NT2/D1 (cell line): ENCODE measurements at regions not wholly inside any gene's neighbourhood (a gene's known extent, or its start where the extent isn't known, plus 50 kb on each side); places are given as distances from the start of the nearest gene placed in this dataset.
A peak's percentile ranks its signal among the peaks of the same experiment; 100 is the strongest.

Experiments
- DNase-seq: peaks from one replicate; pipeline ENCODE4 v3.0.0-alpha.2; 2011; ENCODE audit warnings: low read depth, low spot score
- H3K27me3 ChIP-seq: 2 replicates; pipeline ENCODE4 v1.6.0; 2011; ENCODE audit warnings: mild to moderate bottlenecking; ENCODE audit not compliant: insufficient read length, insufficient read depth
- H3K36me3 ChIP-seq: 2 replicates; pipeline ENCODE4 v1.6.1; 2011; ENCODE audit warnings: mild to moderate bottlenecking, low read length, mixed read lengths; ENCODE audit not compliant: insufficient read depth, insufficient read length
- H3K4me1 ChIP-seq: 2 replicates; pipeline ENCODE4 v1.5.1; 2011; ENCODE audit not compliant: insufficient read depth, insufficient read length
- H3K4me3 ChIP-seq: 2 replicates; pipeline ENCODE4 v1.5.1; 2011; ENCODE audit warnings: low read depth; ENCODE audit not compliant: insufficient read length
- H3K9ac ChIP-seq: 2 replicates; pipeline ENCODE4 v1.6.0; 2011; ENCODE audit warnings: low read depth; ENCODE audit not compliant: insufficient read length
- H3K9me3 ChIP-seq: 2 replicates; pipeline ENCODE4 v1.5.1; 2011; ENCODE audit warnings: mild to moderate bottlenecking, low read length; ENCODE audit not compliant: insufficient read depth
- SUZ12 ChIP-seq: IDR thresholded peaks from 2 replicates; pipeline ENCODE4 v1.6.1; 2011; ENCODE audit not compliant: insufficient read length, insufficient read depth; ENCODE audit errors: extremely low read depth
- YY1 ChIP-seq: IDR thresholded peaks from 2 replicates; pipeline ENCODE4 v1.6.1; 2011; ENCODE audit not compliant: insufficient read length, insufficient read depth
- ZNF274 ChIP-seq: IDR thresholded peaks from 2 replicates; pipeline ENCODE4 v1.6.1; 2011; ENCODE audit warnings: mild to moderate bottlenecking, low read depth, low read length

- no peaks in the 10 kb centered on the region for H3K27me3 ChIP-seq
- no peaks in the 10 kb centered on the region for H3K36me3 ChIP-seq
- H3K4me1 ChIP-seq, result no peaks in the 10 kb centered on the region
- no peak overlapping the region for H3K4me3 ChIP-seq
- H3K9ac ChIP-seq, result no peak overlapping the region
- TF ChIP-seq ZNF274 (no peak), YY1 (no peak), SUZ12 (no peak)
- H3K9me3 ChIP-seq, result no peaks in the 10 kb centered on the region
- no peak for DNase-seq
Observed at GRCh38 chr9:86893811-86894490, 53.4 kb downstream of the GAS1 start.

DNA sequence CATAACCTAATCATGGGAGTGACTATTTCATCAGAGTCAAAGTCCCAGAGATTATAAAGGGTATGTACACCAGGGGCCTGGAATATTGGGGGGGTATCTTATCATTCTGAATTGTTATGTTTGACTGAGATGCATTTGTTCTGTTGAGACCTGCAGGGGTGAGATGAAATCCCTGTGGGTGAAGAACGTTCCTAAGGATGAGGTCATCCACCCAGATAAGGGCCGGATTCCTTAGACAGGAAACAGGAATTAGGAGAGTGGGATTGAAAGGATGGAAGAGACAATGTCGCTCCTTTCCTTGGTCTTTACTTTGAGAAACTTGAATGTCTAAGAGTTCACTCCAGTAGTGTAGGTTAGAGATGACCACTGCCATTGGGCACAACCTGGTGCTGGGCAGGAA is 54.7 kb downstream of the GAS1 start:
- no peaks in the 10 kb centered on the region for H3K27me3 ChIP-seq
- no peak for TF ChIP-seq ZNF274
- TF ChIP-seq SUZ12, result no peak
- H3K9me3 ChIP-seq, result no peaks in the 10 kb centered on the region
- no peak for DNase-seq
- no peak overlapping the region for H3K9ac ChIP-seq
- no peak overlapping the region for H3K4me3 ChIP-seq
- H3K4me1 ChIP-seq, result no peaks in the 10 kb centered on the region
- H3K36me3 ChIP-seq, result no peaks in the 10 kb centered on the region

DNA sequence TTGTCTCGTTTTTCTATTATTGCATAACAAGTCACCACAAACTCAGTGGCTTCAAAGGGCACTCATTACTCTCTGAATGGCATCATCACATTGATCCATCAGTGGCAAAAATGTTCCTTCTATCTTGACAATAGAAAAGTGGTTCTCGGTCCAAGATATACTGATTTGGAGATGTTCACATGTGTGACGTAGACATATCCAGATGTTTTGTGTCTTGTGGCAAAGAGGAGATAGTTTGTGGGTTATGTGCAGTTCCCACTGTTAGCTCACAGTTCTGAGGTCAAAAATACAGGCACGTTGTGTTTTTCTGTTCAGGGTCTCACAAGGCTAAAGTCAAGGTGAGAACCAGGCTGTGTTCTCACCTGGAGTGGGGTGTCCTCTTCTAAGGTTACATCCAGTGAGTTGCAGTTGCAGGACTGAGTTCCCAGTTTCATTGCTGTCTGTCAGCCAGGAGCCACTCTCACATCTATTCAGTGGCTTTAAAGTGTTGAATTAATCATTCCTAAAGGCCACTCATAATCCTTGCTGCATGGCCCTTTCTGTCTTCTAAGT is 55.3 kb downstream of the GAS1 start:
- Histone ChIP-seq H3K9ac (no peak overlapping the region), H3K9me3 (no peaks in the 10 kb centered on the region), H3K4me1 (no peaks in the 10 kb centered on the region), H3K27me3 (no peaks in the 10 kb centered on the region), H3K36me3 (no peaks in the 10 kb centered on the region), H3K4me3 (no peak overlapping the region)
- no peak for DNase-seq
- TF ChIP-seq ZNF274 (no peak), SUZ12 (no peak), YY1 (no peak)

GRCh38 chr9:86891091-86891490 is 56.2 kb downstream of the GAS1 start:
- TF ChIP-seq SUZ12 (no peak), ZNF274 (no peak), YY1 (no peak)
- DNase-seq, result no peak
- Histone ChIP-seq H3K4me1 (peaks cover 2% of the 10 kb centered on the region), H3K36me3 (no peaks in the 10 kb centered on the region), H3K27me3 (no peaks in the 10 kb centered on the region), H3K9me3 (no peaks in the 10 kb centered on the region), H3K9ac (no peak overlapping the region), H3K4me3 (no peak overlapping the region)

- Histone ChIP-seq H3K27me3 (peaks cover 2% of the 10 kb centered on the region), H3K9me3 (no peaks in the 10 kb centered on the region), H3K4me1 (peaks cover 5% of the 10 kb centered on the region), H3K9ac (no peak overlapping the region), H3K4me3 (no peak overlapping the region), H3K36me3 (no peaks in the 10 kb centered on the region)
- DNase-seq, result peak; percentile 42
- TF ChIP-seq SUZ12, result no peak
- no peak for TF ChIP-seq ZNF274
- no peak for TF ChIP-seq YY1
Observed at GRCh38 chr9:86885232-86885631, 62.1 kb downstream of the GAS1 start.

DNA sequence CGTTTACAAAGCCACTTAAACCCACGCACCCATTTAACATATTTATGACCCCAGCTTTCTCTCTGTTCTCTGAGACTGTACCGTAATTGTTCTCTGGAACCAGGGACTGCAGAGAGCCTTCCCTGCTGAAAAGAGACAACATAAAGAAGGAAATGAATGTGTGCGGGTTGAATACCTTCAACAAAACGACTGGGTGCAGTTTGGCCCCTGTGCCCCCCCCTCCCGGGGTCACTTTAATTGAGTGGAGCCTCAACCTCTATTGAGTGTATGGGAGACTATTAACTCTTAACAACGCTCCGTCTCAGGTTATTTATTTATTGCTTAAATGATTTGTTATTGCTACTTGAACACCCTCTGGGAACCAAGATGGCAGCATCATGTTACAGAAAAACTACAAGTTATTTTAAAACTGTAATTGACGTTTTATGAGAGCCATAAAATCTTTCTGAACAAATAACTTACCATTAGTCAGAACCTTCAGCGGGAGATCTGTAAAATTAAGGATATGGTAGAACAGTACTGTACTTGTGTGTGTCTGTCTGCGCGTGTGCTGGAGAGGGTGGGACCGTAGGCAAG is 70.6 kb downstream of the GAS1 start:
- H3K36me3 ChIP-seq, result no peaks in the 10 kb centered on the region
- no peak overlapping the region for H3K9ac ChIP-seq
- no peaks in the 10 kb centered on the region for H3K9me3 ChIP-seq
- H3K4me3 ChIP-seq, result no peak overlapping the region
- no peaks in the 10 kb centered on the region for H3K4me1 ChIP-seq
- H3K27me3 ChIP-seq, result no peaks in the 10 kb centered on the region
- TF ChIP-seq ZNF274 (no peak), YY1 (no peak), SUZ12 (no peak)
- DNase-seq, result no peak

DNA sequence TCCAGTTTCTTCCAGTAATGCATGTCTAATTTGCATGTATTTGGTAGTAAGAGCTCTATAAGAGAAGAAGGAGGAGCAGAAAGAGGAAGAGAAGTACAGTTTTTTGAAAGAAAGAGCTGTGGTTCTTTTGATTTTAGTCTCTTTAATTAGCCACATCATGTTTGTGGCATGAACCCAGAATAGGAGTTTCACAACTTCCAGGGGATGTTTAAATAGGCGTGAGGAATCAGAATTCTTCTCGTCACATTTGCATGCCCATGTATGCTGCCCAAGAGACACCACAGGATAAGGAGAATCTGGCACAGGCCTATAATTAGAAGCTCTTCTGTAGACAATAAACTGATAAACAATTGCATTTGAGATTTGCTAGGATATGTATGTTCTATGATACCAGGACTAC is 78.7 kb downstream of the GAS1 start:
- Histone ChIP-seq H3K4me1 (no peaks in the 10 kb centered on the region), H3K36me3 (no peaks in the 10 kb centered on the region), H3K27me3 (no peaks in the 10 kb centered on the region), H3K9ac (no peak overlapping the region), H3K9me3 (no peaks in the 10 kb centered on the region), H3K4me3 (no peak overlapping the region)
- TF ChIP-seq SUZ12 (no peak), YY1 (no peak), ZNF274 (no peak)
- no peak for DNase-seq
